ENCODE measurements at regions not wholly inside any gene's neighbourhood (a gene's known extent, or its start where the extent isn't known, plus 50 kb on each side); places are given as distances from the start of the nearest gene placed in this dataset.

DNA sequence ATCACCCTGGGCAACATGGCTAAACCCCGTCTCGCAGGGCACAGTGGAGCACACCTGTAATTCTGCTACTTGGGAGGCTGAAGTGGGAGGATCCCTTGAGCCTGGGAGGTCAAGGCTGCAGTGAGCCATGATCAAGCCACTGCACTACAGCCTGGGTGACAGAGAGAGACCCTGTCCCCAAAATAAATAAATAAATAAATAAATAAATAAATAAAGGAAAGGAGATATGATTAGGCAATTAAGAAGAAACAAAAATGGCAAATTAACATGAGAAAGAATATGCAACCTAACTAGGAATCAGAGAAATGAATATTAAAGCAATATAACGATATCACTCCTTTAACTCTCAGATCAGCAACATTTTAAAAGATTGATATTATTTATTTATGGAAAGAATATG is 92.3 kb downstream of the C1D start:
- no peaks in the 10 kb centered on the region for H3K4me1 ChIP-seq (ENCODE audit: control insufficient read depth in 1 of 2, insufficient read depth in 2 of 2, low read length in 2 of 2)
- H3K79me2 ChIP-seq (ENCODE audit: insufficient read depth, low read length) = no peaks in the 10 kb centered on the region
- intact Hi-C loops (cut with micrococcal nuclease) = no loop called here

More for the DNA sequence above, 92.3 kb downstream of the C1D start:
- H3K27me3 ChIP-seq (ENCODE audit: insufficient read depth, low read length) = peaks cover 42% of the 10 kb centered on the region
- H4K20me1 ChIP-seq (ENCODE audit: insufficient read depth) = no peaks in the 10 kb centered on the region
- ATAC-seq (no peak), DNase-seq (ENCODE audit: low read depth, low spot score) (no peak)
- H3K9me2 ChIP-seq (ENCODE audit: insufficient read depth) = no peaks in the 10 kb centered on the region
- H3K4me3 ChIP-seq (replicated peaks in 1 of 2; ENCODE audit: low read depth in 1 of 2, low read length in 2 of 2) = no peak overlapping the region
- H3K4me2 ChIP-seq (ENCODE audit: low read length) = no peak overlapping the region
- no peak overlapping the region for H3K27ac ChIP-seq (ENCODE audit: low read depth, low read length)
- H3K9me3 ChIP-seq (ENCODE audit: control insufficient read depth in 1 of 2, insufficient read depth in 1 of 2, low read depth in 1 of 2, low read length in 2 of 2) = no peaks in the 10 kb centered on the region
- H3K9ac ChIP-seq (ENCODE audit: low read length) = no peak overlapping the region
- ChIA-PET CTCF (no interaction called here), POLR2A (no interaction called here), RAD21 (ENCODE audit: low non-redundant PET in 1 of 2, low total read pairs in 2 of 2, uncharacterized antibody in 2 of 2, unreplicated experiment in 2 of 2) (no interaction called here)
- no peak overlapping the region for H2AFZ ChIP-seq (ENCODE audit: low read depth, low read length, poor library complexity, severe bottlenecking)
- H3K36me3 ChIP-seq (ENCODE audit: control insufficient read depth in 1 of 2, insufficient read depth in 2 of 2, low read length in 2 of 2) = no peaks in the 10 kb centered on the region
- TF ChIP-seq, protein P1, sequence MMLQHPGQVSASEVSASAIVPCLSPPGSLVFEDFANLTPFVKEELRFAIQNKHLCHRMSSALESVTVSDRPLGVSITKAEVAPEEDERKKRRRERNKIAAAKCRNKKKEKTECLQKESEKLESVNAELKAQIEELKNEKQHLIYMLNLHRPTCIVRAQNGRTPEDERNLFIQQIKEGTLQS (IDR thresholded peaks at IDR 0.05) = no peak
- TF ChIP-seq ZNF274 (IDR thresholded peaks at IDR 0.05; ENCODE audit: low read depth, low read length) = no peak
- no peak for TF ChIP-seq EZH2phosphoT487 (IDR thresholded peaks at IDR 0.05; ENCODE audit: borderline replicate concordance)
- no peak for TF ChIP-seq RAD21 (IDR thresholded peaks at IDR 0.05; ENCODE audit: low read depth)
- TF ChIP-seq FOSL1 (IDR thresholded peaks at IDR 0.05; ENCODE audit: low read depth) = no peak
- TF ChIP-seq, protein P2, sequence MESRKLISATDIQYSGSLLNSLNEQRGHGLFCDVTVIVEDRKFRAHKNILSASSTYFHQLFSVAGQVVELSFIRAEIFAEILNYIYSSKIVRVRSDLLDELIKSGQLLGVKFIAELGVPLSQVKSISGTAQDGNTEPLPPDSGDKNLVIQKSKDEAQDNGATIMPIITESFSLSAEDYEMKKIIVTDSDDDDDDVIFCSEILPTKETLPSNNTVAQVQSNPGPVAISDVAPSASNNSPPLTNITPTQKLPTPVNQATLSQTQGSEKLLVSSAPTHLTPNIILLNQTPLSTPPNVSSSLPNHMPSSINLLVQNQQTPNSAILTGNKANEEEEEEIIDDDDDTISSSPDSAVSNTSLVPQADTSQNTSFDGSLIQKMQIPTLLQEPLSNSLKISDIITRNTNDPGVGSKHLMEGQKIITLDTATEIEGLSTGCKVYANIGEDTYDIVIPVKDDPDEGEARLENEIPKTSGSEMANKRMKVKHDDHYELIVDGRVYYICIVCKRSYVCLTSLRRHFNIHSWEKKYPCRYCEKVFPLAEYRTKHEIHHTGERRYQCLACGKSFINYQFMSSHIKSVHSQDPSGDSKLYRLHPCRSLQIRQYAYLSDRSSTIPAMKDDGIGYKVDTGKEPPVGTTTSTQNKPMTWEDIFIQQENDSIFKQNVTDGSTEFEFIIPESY (IDR thresholded peaks at IDR 0.05; ENCODE audit: extremely low read depth, insufficient replicate concordance, low read length) = no peak
- TF ChIP-seq SIN3A (IDR thresholded peaks at IDR 0.05; ENCODE audit: low read depth) = no peak
- no peak for TF ChIP-seq TCF7L2 (IDR thresholded peaks at IDR 0.05; ENCODE audit: borderline replicate concordance, extremely low read depth, insufficient read depth, insufficient read length)
- TF ChIP-seq CEBPB (IDR thresholded peaks at IDR 0.05; ENCODE audit: low read depth) = no peak
- TF ChIP-seq EZH2 (IDR thresholded peaks at IDR 0.05) = no peak
- TF ChIP-seq, protein P3, sequence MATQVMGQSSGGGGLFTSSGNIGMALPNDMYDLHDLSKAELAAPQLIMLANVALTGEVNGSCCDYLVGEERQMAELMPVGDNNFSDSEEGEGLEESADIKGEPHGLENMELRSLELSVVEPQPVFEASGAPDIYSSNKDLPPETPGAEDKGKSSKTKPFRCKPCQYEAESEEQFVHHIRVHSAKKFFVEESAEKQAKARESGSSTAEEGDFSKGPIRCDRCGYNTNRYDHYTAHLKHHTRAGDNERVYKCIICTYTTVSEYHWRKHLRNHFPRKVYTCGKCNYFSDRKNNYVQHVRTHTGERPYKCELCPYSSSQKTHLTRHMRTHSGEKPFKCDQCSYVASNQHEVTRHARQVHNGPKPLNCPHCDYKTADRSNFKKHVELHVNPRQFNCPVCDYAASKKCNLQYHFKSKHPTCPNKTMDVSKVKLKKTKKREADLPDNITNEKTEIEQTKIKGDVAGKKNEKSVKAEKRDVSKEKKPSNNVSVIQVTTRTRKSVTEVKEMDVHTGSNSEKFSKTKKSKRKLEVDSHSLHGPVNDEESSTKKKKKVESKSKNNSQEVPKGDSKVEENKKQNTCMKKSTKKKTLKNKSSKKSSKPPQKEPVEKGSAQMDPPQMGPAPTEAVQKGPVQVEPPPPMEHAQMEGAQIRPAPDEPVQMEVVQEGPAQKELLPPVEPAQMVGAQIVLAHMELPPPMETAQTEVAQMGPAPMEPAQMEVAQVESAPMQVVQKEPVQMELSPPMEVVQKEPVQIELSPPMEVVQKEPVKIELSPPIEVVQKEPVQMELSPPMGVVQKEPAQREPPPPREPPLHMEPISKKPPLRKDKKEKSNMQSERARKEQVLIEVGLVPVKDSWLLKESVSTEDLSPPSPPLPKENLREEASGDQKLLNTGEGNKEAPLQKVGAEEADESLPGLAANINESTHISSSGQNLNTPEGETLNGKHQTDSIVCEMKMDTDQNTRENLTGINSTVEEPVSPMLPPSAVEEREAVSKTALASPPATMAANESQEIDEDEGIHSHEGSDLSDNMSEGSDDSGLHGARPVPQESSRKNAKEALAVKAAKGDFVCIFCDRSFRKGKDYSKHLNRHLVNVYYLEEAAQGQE (IDR thresholded peaks at IDR 0.05; ENCODE audit: low read depth) = no peak
- TF ChIP-seq ZFX (IDR thresholded peaks at IDR 0.05) = no peak
- no TSS peak for BruUV-seq (replicated peaks)

Data from HCT116 (cell line).